Left ventricle myocardium superior (tissue), 1 donor: ENCODE measurements at regions not wholly inside any gene's neighbourhood (a gene's known extent, or its start where the extent isn't known, plus 50 kb on each side); places are given as distances from the start of the nearest gene placed in this dataset.
"Not testable (repeated sequence)": the region's sequence is repeated elsewhere in the genome, so short reads cannot be mapped to it uniquely, and the experiment has no call there.

ENCODE experiments used
- ATAC-seq: fragments of 200-7000 bp; cut with Tn5 transposase; one replicate; pipeline ENCODE4 v1.9.1; 2020; ENCODE audit warnings: mild to moderate bottlenecking, moderate library complexity
- DNase-seq: peaks from one replicate; pipeline ENCODE4 v3.0.0-alpha.2; 2020
- intact Hi-C: fragments of 100-400 bp; cut with micrococcal nuclease; formaldehyde crosslinking; loops from one replicate; pipeline ENCODE4 v1.11.0; 2022
- donor health status: DM: no; HTN: yes; CAD: no; lungs with severe emphysema.

DNA sequence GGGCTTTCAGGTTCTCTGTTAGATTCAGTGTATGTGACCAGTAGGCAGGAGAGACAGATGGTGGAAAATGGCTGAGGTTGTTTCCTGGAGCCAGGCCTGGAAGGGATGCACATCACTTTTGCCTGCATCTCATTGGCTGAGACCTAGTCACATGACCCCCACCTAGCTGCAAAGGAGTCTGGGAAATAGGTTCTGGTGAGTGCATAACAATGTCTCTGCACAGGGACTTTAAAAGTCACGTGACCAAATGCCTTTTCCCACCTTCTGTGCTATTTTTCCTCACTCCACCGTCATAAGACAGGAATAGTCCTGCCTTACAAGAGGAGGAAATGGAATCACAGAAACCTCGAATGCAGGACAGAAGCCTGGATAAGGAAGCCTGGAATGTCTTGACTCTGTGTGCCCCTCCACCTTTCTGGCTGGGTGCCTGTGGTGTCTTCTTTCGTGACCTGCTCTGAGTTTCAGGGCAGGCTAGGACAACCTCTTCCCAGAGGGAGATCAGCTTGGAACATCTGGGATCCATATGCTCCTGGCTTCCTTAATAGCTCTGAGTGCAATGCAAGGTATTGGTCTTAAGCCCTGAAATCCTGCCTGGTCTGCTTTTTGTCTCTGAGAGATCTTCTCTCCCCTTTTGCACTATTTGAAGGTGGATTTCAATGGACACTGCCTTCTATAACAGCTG is 139.9 kb upstream of the ZNF438 start:
- peak; percentile 35 for ATAC-seq
- DNase-seq: no peak
- intact Hi-C loops: no loop called here

DNA sequence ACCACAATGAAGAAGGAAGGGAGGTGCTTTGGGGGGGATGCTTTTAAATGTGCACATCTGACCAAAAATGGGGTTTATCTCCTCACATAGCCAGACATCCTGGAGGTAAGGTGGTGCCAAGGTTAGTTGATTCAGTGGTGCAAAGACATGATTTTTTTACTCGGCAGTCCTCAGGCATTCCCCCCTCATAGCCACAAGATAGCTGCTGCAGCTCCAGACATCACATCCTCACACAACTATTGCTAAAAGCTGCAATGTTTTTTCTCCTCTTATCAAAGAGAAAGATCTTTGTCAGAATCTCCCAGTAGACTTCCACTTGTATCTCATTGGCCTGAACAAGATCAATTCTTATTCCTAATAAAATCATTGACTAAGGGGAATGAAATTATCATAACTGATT is 141.3 kb upstream of the ZNF438 start:
- intact Hi-C loops: no loop called here
- ATAC-seq: no peak
- DNase-seq: no peak

GRCh38 chr10:31173752-31174151 is 142.1 kb upstream of the ZNF438 start:
- DNase-seq (no peak), ATAC-seq (no peak)
- intact Hi-C loops: no loop called here

GRCh38 chr10:31179091-31179680 is 139.8 kb upstream of the ZEB1 start:
- DNase-seq (no peak), ATAC-seq (no peak)
- intact Hi-C loops: no loop called here

DNA sequence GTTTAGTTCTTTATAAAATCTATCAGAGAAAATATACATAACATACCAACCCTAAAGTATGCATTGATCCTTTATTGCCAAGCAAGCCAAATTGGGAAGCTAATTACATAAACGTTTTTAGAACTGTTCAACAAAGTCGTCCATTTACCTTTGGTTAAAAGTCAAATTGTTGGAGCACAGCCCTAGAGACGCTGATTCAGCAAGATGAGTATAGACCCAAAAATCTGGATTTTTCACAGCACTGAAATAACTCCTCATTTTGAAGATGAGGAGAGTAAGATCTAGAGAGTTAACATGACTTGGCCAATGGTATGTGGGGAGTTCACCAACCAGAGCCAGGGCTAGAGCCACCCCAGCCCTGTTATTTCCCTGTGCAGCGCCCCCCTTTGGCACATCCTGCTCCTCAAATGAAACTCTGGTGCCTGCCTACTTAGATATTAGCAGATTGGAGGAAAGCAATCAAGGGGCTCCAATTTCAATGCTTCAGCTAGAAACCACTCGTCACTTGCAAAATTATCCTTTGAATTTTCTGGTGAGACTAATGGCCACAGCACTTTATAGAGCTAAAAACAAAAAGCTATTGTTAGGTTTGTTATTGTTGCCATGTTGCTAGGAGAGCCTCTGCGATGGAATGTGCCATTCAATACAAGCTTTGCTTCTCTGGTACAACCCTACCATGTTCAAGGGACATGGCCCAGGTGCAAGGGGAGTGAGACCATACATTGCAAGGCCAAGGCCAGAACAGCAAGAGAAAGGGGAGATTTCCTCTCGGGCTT is 132.6 kb upstream of the ZEB1 start:
- ATAC-seq: peak; percentile 94
- intact Hi-C loops: no loop called here
- no peak for DNase-seq

GRCh38 chr10:31187182-31187581 is 131.8 kb upstream of the ZEB1 start:
- ATAC-seq: no peak
- no peak for DNase-seq
- intact Hi-C loops: no loop called here

DNA sequence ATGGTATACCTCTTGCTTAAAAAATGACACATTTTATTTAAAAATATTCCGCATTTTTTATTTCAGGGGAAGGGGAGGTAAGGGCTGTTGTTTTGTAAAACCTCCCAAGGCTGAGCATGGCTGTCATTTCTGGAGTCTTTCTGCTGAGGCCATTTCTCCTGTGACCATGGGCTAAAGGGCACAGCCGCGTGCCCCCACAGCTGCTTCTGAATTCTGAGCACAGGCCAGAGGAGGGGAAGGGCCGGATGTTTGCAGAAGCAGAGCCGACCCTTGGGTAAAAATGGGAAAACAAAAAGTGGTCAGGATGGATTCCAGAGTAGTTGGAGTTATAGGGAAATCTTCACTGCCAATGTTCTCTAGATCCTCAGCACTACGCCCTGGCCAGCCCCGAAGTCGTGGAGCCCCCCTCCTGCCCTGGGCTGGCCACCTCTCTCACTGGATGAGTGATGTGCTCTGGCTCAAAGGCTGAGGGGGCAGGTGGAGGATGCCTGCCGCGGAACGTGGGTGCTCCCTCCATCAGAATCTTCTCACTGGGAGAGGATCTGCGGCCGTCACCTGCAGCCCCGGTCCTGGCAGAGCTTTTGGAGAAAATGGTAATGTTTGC is 131.3 kb upstream of the ZEB1 start:
- ATAC-seq (peak; percentile 24), DNase-seq (peak; percentile 46)
- intact Hi-C loops: no loop called here

DNA sequence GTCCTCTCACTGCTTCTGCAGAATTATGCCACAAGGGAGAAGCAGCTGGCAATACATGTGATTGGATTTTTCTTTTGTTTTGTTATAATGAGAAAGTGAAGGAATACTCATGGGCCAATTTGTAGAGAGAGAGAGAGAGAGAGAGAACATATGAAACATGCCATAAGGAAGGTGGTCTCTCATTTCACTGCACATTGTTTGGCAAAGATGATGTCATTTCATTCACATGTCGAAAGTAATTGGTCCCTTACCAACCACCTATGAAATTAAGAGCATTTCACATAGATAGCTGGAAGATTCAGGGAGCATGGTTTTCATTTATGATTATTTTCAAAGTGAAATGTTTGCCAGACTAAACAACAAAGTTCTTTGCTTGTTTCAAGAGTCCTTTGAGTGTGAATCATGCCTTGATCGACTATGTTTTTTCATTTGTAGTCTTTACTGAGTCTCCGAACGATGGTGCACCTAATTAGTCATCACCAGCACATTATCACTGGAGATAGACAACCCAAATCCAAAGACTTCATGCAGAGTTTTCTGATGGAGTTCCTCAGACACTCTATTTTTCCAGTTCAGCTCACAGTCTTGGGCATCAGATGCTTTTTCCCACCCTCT is 130.1 kb upstream of the ZEB1 start:
- intact Hi-C loops: no loop called here
- DNase-seq: no peak
- no peak for ATAC-seq

DNA sequence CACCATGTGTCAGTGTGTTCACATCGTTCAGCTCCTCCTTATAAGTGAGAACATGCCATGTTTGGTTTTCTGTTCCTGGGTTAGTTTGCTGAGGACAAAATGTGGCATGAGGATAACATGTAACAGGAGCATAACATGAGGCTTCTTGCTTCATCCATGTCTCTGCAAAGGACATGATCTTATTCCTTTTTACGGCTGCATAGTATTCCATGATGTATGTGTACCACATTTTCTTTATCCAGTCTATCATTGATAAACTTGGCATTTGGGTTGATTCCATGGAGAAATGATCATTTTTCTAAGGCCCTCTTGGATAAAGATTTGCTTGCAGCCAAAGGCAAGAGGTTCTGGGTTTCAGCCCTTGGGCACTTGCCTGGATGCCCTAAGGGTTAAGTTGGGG is 128.5 kb upstream of the ZEB1 start:
- DNase-seq (no peak), ATAC-seq (no peak)
- intact Hi-C loops: no loop called here

GRCh38 chr10:31192475-31192874 is 126.5 kb upstream of the ZEB1 start:
- DNase-seq (no peak), ATAC-seq (no peak)
- intact Hi-C loops: no loop called here

DNA sequence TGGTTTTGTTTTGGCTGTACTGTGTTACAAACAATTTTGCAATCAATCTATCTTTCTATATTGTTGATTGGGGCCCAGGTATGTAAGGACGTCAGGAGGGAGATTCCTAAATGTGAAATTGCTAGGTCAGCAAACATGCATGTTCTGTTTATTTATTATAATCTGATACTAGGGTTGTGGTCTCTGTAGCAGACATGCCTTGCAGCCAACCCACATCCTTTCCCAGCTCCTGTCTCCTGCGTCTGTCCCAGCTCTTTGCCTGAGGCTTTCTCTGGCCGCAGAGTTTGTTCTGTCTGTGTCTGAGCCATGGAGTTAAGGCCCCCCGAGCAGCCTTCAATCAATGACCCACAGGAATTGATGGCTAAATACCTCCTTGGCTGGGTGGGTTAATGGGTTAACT is 124.0 kb upstream of the ZEB1 start:
- intact Hi-C loops: no loop called here
- ATAC-seq: no peak

DNA sequence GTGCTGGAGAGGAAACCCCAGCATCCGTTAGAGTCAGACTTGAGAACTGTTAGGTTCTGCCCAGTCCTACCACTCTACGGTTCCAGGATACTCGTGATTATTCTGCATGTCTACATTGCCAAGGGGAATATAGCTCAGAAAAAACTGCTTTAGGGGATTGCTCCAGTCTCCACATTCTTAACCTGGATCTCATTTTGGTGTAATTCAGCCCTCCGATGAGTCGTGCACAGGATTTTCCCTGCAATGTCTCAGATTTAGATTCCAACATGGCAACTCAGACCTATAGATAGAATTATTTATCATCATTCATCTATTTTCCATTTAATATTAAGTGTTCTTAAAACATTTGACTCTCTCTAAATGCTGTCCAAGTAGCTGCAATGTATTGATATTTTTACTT is 121.1 kb upstream of the ZEB1 start:
- no peak for ATAC-seq
- intact Hi-C loops: no loop called here
- no peak for DNase-seq

More for the DNA sequence above, 124.0 kb upstream of the ZEB1 start:
- DNase-seq: no peak

DNA sequence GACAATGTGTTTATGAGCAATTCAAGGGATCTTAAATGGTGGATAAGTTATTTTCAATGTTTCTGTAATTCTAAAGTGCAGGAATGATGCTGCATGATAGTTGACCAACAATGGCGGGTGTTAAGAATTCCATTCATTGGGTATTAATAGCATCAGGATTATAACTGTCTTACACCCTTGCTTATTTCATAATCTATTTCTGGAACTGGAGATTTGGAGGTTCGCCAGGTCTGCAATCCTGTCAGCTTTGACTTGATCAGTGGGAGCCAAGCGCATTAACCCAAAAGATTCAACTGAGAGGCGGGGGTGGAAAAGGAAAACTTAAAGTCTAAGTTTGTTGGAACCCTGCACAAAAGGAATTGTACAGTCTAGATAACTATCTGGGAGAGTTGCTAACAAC is 114.9 kb upstream of the ZEB1 start:
- DNase-seq (no peak), ATAC-seq (peak; percentile 94)
- intact Hi-C loops: no loop called here

- intact Hi-C loops: no loop called here
- DNase-seq (no peak), ATAC-seq (no peak)
Measured at GRCh38 chr10:31207636-31208035, 111.4 kb upstream of the ZEB1 start.

DNA sequence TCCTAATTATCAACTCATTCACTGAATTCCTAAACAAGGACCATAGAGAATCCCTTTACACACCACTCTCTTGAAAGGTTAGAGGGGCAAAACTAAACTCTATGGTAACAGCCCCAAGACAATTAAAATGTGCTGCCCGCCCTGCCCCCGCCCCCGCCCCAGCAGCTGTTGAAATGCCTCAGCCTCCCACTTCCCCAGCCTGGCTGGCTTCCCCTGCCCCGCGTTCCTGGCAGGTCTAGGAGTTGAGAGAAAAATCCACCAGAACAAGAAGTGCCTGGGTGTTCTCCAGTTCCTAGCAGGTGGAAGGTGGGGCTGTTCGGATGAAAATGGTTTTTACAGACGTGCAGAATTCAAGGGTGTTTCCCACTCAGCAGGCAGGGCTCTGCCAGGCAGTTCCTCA is 109.5 kb upstream of the ZEB1 start:
- ATAC-seq: peak; percentile 68
- DNase-seq: no peak
- intact Hi-C loops: no loop called here

DNA sequence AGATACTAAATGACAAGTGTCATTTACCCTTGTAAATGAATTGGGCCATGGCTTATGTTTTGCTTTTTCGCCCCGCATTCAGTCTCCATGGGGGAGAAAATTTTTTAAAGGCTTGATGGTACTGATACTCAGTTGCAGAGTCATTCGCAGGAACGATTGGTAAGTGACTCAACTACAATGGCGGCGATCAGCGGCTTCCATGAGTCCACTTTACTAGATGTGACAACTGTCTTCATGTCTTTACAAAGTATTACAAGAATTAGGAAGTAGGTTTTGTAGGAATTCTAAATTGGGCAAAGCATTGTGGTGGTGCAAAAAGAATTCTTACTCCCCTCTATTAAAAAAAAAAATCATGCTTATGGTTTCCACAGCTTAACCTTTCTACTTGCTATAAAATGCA is 108.8 kb upstream of the ZEB1 start:
- intact Hi-C loops: no loop called here
- no peak for DNase-seq
- ATAC-seq: no peak

GRCh38 chr10:31213959-31214358 is 105.1 kb upstream of the ZEB1 start:
- DNase-seq (no peak), ATAC-seq (no peak)
- intact Hi-C loops: no loop called here

- DNase-seq (no peak), ATAC-seq (no peak)
- intact Hi-C loops: no loop called here
Measured at GRCh38 chr10:31215052-31215451, 104.0 kb upstream of the ZEB1 start.

- intact Hi-C loops: no loop called here
- ATAC-seq: no peak
Measured at GRCh38 chr10:31219306-31219705, 99.7 kb upstream of the ZEB1 start.

DNA sequence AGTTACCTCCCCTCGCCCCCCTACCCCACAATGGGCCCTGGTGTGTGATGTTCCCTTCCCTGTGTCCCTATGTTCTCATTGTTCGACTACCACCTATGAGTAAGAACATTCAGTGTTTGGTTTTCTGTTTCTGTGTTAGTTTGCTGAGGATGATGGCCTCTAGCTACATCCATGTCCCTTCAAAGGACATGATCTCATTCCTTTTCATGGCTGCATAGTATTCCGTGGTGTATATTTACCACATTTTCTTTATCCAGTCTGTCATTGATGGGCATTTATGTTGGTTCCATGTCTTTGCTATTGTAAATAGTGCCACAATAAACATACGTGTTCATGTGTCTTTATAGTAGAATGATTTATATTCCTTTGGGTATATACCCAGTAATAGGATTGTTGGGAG is 90.2 kb upstream of the ZEB1 start:
- DNase-seq, ATAC-seq, intact Hi-C loops: not testable (repeated sequence)

More at GRCh38 chr10:31219306-31219705, 99.7 kb upstream of the ZEB1 start:
- no peak for DNase-seq
